ENCODE measurements at regions not wholly inside any gene's neighbourhood (a gene's known extent, or its start where the extent isn't known, plus 50 kb on each side); places are given as distances from the start of the nearest gene placed in this dataset.

- Histone ChIP-seq H3K4me3 (ENCODE audit: low read depth, low read length) (no peak overlapping the region), H3K9me3 (ENCODE audit: control insufficient read depth, insufficient read depth, low read depth, low read length) (no peaks in the 10 kb centered on the region), H3K4me1 (ENCODE audit: control insufficient read depth, insufficient read depth, low read length) (no peaks in the 10 kb centered on the region), H3K27ac (ENCODE audit: extremely low read depth, low read depth, low read length) (no peak overlapping the region), H3K36me3 (ENCODE audit: control insufficient read depth in 2 of 2, insufficient read depth in 1 of 2, low read length in 2 of 2) (no peaks in the 10 kb centered on the region)
- ChIA-PET CTCF (interaction anchor here (0.6 kb wide), 1 partner anchor 69 kb away, joined by 4 read pairs; no protein-coding TSS in a partner anchor), POLR2A (no interaction called here)
- TF ChIP-seq ZNF561 (tag by site-specific recombination; IDR thresholded peaks at IDR 0.05; ENCODE audit: borderline replicate concordance) (no peak), MZF1 (tag by site-specific recombination; IDR thresholded peaks at IDR 0.05; ENCODE audit: borderline replicate concordance) (no peak), ZNF843 (tag by site-specific recombination; IDR thresholded peaks at IDR 0.05) (no peak), BCL11B (tag by site-specific recombination; IDR thresholded peaks at IDR 0.05; ENCODE audit: low read depth) (no peak), TRIM28 (IDR thresholded peaks at IDR 0.05; ENCODE audit: borderline replicate concordance, low read length) (no peak), ZNF626 (tag by site-specific recombination; IDR thresholded peaks at IDR 0.05) (no peak), ZNF391 (tag by site-specific recombination; IDR thresholded peaks at IDR 0.05; ENCODE audit: borderline replicate concordance, low read depth) (no peak), ZNF621 (tag by site-specific recombination; IDR thresholded peaks at IDR 0.05) (no peak), ZFP3 (tag by site-specific recombination; IDR thresholded peaks at IDR 0.05; ENCODE audit: low read depth) (no peak), ZBTB11 (tag by site-specific recombination; conservative IDR thresholded peaks at IDR 0.05; ENCODE audit: low read depth) (no peak), ZNF26 (tag by site-specific recombination; IDR thresholded peaks at IDR 0.05) (no peak), ZBTB21 (tag by site-specific recombination; IDR thresholded peaks at IDR 0.05) (no peak), ZNF791 (tag by site-specific recombination; IDR thresholded peaks at IDR 0.05) (no peak), TCF7L2 (IDR thresholded peaks at IDR 0.05; ENCODE audit: borderline replicate concordance, low read depth, low read length) (no peak)
Measured at GRCh38 chr1:71311376-71311775, 230.5 kb upstream of the ZRANB2 start.

- Histone ChIP-seq H3K9me3 (ENCODE audit: control insufficient read depth, insufficient read depth, low read depth, low read length) (no peaks in the 10 kb centered on the region), H3K27ac (ENCODE audit: extremely low read depth, low read depth, low read length) (no peak overlapping the region), H3K4me1 (ENCODE audit: control insufficient read depth, insufficient read depth, low read length) (no peaks in the 10 kb centered on the region), H3K36me3 (ENCODE audit: control insufficient read depth in 2 of 2, insufficient read depth in 1 of 2, low read length in 2 of 2) (no peaks in the 10 kb centered on the region), H3K4me3 (ENCODE audit: low read depth, low read length) (no peak overlapping the region)
- TF ChIP-seq ZNF596 (tag by site-specific recombination; IDR thresholded peaks at IDR 0.05) (no peak), TRIM28 (IDR thresholded peaks at IDR 0.05; ENCODE audit: borderline replicate concordance, low read length) (no peak), ZNF670 (tag by site-specific recombination; IDR thresholded peaks at IDR 0.05; ENCODE audit: low read depth) (no peak), ZNF239 (tag by site-specific recombination; IDR thresholded peaks at IDR 0.05) (no peak), PRDM1 (tag by site-specific recombination; IDR thresholded peaks at IDR 0.05) (no peak), ZNF18 (tag by site-specific recombination; IDR thresholded peaks at IDR 0.05) (no peak), SETDB1 (IDR thresholded peaks at IDR 0.05; ENCODE audit: insufficient read length, low read length) (no peak), ZNF560 (tag by site-specific recombination; IDR thresholded peaks at IDR 0.05; ENCODE audit: borderline replicate concordance) (no peak), FEZF1 (tag by site-specific recombination; IDR thresholded peaks at IDR 0.05) (no peak), ZBTB7A (tag by site-specific recombination; IDR thresholded peaks at IDR 0.05; ENCODE audit: low read depth) (no peak), ZNF664 (tag by site-specific recombination; IDR thresholded peaks at IDR 0.05) (no peak), ZNF174 (tag by site-specific recombination; IDR thresholded peaks at IDR 0.05) (no peak)
- POLR2A ChIA-PET, result no interaction called here
- CTCF ChIA-PET, result no interaction called here
Measured at GRCh38 chr1:71307451-71307850, 226.6 kb upstream of the ZRANB2 start.
